ENCODE measurements at regions not wholly inside any gene's neighbourhood (a gene's known extent, or its start where the extent isn't known, plus 50 kb on each side); places are given as distances from the start of the nearest gene placed in this dataset.
"Not testable (repeated sequence)": the region's sequence is repeated elsewhere in the genome, so short reads cannot be mapped to it uniquely, and the experiment has no call there.

DNA sequence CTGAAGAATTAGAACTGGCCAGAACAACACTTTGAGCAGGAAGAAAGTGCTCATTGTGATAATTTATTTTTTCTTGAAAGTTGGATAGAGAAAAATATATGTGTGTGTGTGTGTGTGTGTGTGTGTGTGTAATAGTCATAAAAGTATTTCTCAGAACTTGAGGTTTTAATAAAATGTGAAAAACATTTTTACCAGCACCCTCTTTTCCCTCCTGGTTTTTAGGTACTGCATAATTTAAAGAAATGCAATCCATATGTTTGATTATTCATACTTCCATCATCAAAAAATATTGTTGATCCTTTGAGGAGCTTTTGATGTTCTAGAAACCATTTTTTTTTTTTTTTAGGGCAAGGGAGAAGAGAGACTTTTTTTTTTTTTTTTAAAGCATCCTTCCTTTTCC, 66.8 kb upstream of the JUN start:
- intact Hi-C loops (cut with DNase I) = no loop called here

DNA sequence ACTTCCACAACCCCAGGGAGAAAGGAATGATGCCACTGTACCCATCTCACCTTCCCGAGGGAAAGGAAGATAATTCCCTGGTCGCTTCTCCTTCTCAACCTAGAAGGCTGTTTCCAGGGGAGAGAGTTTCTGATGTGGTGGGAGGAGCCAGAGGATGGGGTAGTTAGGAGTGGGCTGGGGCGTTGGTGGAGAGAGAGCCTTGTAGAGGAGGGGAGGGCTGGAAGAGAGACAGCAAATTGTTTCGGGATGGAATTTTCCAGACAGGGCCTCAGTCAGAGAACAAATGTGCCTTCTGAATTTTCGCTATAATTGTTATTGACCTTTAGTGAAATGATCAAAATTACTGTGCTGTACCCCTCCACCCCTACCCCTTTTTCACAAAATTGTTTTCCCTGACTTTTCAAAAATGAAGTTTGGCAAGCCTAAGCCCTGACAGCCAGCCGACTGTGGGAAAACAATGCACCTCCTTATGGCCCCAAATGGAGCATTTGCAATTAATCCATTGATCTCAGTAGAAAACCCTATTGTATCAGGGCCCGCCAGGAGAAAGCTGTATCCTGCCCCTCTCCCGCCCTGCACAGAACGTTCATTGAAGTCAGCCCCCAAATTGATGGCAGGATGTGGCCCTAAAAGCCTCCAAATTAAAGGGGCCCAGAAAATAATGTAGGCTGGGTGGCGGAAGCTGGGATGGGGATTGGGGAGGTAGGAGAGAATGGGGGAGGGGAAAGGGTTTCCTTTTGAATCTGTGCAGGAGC, 69.1 kb upstream of the JUN start:
- Histone ChIP-seq H3K4me1 (peaks cover 15 to 40% of the 10 kb centered on the region in 2 donors), H3K27ac (no peak overlapping the region), H3K4me3 (replicated peaks in 1 of 3) (no peak overlapping the region), H3K9me3 (no peaks in the 10 kb centered on the region), H3K27me3 (no peaks in the 10 kb centered on the region), H3K36me3 (no peaks in the 10 kb centered on the region)
- intact Hi-C loops (cut with DNase I) = no loop called here
- WGBS, 2 donors = 92 to 95% methylated on average over 10 of the region's 10 CpGs
- TF ChIP-seq POLR2A (IDR thresholded peaks at IDR 0.05) (no peak), CTCF (IDR thresholded peaks at IDR 0.05) (no peak)
- DNase-seq = no peak

More for the DNA sequence above, 66.8 kb upstream of the JUN start:
- Histone ChIP-seq H3K9me3 (no peaks in the 10 kb centered on the region), H3K4me1 (peaks cover 11 to 31% of the 10 kb centered on the region in 2 donors), H3K27me3 (no peaks in the 10 kb centered on the region), H3K27ac (no peak overlapping the region), H3K36me3 (no peaks in the 10 kb centered on the region), H3K4me3 (replicated peaks in 1 of 3) (no peak overlapping the region)
- TF ChIP-seq POLR2A (IDR thresholded peaks at IDR 0.05) (no peak), CTCF (IDR thresholded peaks at IDR 0.05) (no peak)
- no peak for DNase-seq

GRCh38 chr1:58854576-58854975, 70.7 kb upstream of the JUN start:
- intact Hi-C loops (cut with DNase I) = no loop called here

GRCh38 chr1:58855274-58856165, 71.7 kb upstream of the JUN start:
- no peaks in the 10 kb centered on the region for H3K9me3 ChIP-seq
- DNase-seq = peak in 1 of 2 donors; percentile 15
- no peak for TF ChIP-seq POLR2A (IDR thresholded peaks at IDR 0.05)
- TF ChIP-seq CTCF (IDR thresholded peaks at IDR 0.05) = no peak
- 41 to 51% methylated on average over 10 of the region's 10 CpGs for WGBS, 2 donors
- peak overlapping the region; percentile 2 to 47 (median 22) for H3K27ac ChIP-seq
- peaks cover 35 to 55% of the 10 kb centered on the region in 2 donors for H3K4me1 ChIP-seq
- H3K27me3 ChIP-seq = no peaks in the 10 kb centered on the region
- intact Hi-C loops (cut with DNase I) = no loop called here
- no peak overlapping the region for H3K4me3 ChIP-seq (replicated peaks in 1 of 3)
- no peaks in the 10 kb centered on the region for H3K36me3 ChIP-seq

More at GRCh38 chr1:58854576-58854975, 70.7 kb upstream of the JUN start:
- peaks cover 26 to 48% of the 10 kb centered on the region in 2 donors for H3K4me1 ChIP-seq
- H3K4me3 ChIP-seq (replicated peaks in 1 of 3) = no peak overlapping the region
- H3K27me3 ChIP-seq = no peaks in the 10 kb centered on the region
- no peak for TF ChIP-seq CTCF (IDR thresholded peaks at IDR 0.05)
- TF ChIP-seq POLR2A (IDR thresholded peaks at IDR 0.05) = no peak
- no peaks in the 10 kb centered on the region for H3K36me3 ChIP-seq
- no peak for DNase-seq
- peak overlapping the region in 2 of 3 donors; percentile 22 to 34 for H3K27ac ChIP-seq
- WGBS, 2 donors = 71 to 82% methylated on average over 2 of the region's 2 CpGs
- no peaks in the 10 kb centered on the region for H3K9me3 ChIP-seq

- WGBS, 2 donors = 92 to 94% methylated on average over 1 of the region's 1 CpG
Measured at GRCh38 chr1:58856281-58856680, 72.4 kb upstream of the JUN start.

More at GRCh38 chr1:58856281-58856680, 72.4 kb upstream of the JUN start:
- H3K36me3 ChIP-seq; H3K27me3 ChIP-seq; DNase-seq; H3K27ac ChIP-seq; intact Hi-C loops (cut with DNase I); H3K9me3 ChIP-seq; H3K4me3 ChIP-seq (replicated peaks in 1 of 3): not testable (repeated sequence)
- H3K4me1 ChIP-seq = peaks cover 36 to 55% of the 10 kb centered on the region in 2 donors

All from thyroid gland (tissue), 4 donors.